Adrenal gland (tissue), 9 donors: ENCODE measurements at regions not wholly inside any gene's neighbourhood (a gene's known extent, or its start where the extent isn't known, plus 50 kb on each side); places are given as distances from the start of the nearest gene placed in this dataset.

Source experiments
- DNase-seq, 7 donors: peaks; one replicate each; pipeline ENCODE4 v3.0.0-alpha.2; 2019 to 2020
- H3K27ac ChIP-seq, 5 donors: fragments of 200-600 bp; sonication (generic) in 4 of 5; 1 replicate in 3 of 5; 2 replicates in 2 of 5; pipeline versions ENCODE4 v1.5.1 to v1.8.0; 2016 to 2020; ENCODE audit warnings: mild to moderate bottlenecking in 1 of 5
- H3K27me3 ChIP-seq: fragments of 200-600 bp; 2 replicates; pipeline ENCODE4 v1.8.0; 2021
- H3K36me3 ChIP-seq, 2 donors: fragments of 200-600 bp; replicated peaks in 1 of 2; 1 replicate in 1 of 2; 2 replicates in 1 of 2; pipeline versions ENCODE4 v1.5.1 to v1.8.0; 2018 to 2022
- H3K4me1 ChIP-seq, 2 donors: fragments of 200-600 bp; replicated peaks in 1 of 2; 1 replicate in 1 of 2; 2 replicates in 1 of 2; pipeline versions ENCODE4 v1.5.1 to v1.8.0; 2018 to 2021
- H3K4me3 ChIP-seq, 4 donors: fragments of 200-600 bp; sonication (generic) in 3 of 4; one replicate each; pipeline ENCODE4 v1.5.1; 2016 to 2018
- H3K9me3 ChIP-seq, 3 donors: fragments of 200-600 bp; sonication (generic) in 1 of 3; replicated peaks in 1 of 3; 1 replicate in 2 of 3; 2 replicates in 1 of 3; pipeline versions ENCODE4 v1.5.1 to v1.8.0; 2016 to 2021
- POLR2A ChIP-seq, 2 donors: fragments of 450-650 bp; IDR thresholded peaks; one replicate each; pipeline ENCODE4 v1.6.1; 2017; ENCODE audit warnings: antibody characterized with exemption in 2 of 2, mild to moderate bottlenecking in 2 of 2, moderate library complexity in 1 of 2
- WGBS, 4 donors: extraction: QIAGEN DNeasy Blood & Tissue Kit in 2 of 4; methylation state at CpG; one replicate each; pipeline versions ENCODE4 v1.1.5 to v1.1.7; 2013 to 2017; 5-methylcytosine and 5-hydroxymethylcytosine counted together
- intact Hi-C, 2 donors: fragments of 100-400 bp; cut with DNase I; formaldehyde crosslinking; loops; one replicate each; pipeline versions ENCODE4 v1.14.1 to v1.15.0; 2022 to 2023
- TF ChIP-seq, protein P1 (sequence below), 6 experiments: fragments of 450-650 bp in 4 of 6; fragments of 200-600 bp in 2 of 6; sonication (generic) in 1 of 6; IDR thresholded peaks; 1 replicate in 5 of 6; 2 replicates in 1 of 6; pipeline versions ENCODE4 v1.5.1 to v1.8.0; 2016 to 2021; ENCODE audit warnings: antibody characterized with exemption in 6 of 6, mild to moderate bottlenecking in 2 of 6, moderate library complexity in 1 of 6
- donor health status: healthy with polysubstance abuse.
- donor health status: Bipolar disorder and iron deficiency.
- donor health status: DM: yes; HTN: yes; CAD: no.
- donor health status: DM: no; HTN: no; CAD: no.
- donor health status: DM: no; HTN: no; CAD: no.

DNA sequence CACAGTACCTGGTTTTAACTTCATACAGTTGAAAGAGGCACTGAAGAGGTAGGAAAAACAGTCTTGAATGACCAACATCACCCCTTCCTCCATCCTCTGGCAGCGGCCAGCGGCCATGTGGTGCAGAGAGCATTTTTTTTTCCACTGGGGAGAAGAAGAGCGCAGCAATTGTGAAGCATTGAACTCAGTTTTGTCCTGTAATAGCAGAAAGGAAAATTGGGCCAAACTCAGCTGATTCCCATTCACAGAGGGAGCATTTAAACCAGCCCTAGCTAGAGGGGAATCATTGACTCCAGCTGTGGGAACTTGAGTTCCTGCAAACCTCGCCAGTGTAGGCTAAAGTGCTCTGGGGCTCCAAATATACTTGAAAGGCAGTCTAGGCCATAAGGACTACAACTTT, 316.6 kb upstream of the CHST9 start:
- Histone ChIP-seq H3K4me3 (no peak overlapping the region), H3K27me3 (no peaks in the 10 kb centered on the region), H3K27ac (no peak overlapping the region), H3K36me3 (no peaks in the 10 kb centered on the region), H3K4me1 (no peaks in the 10 kb centered on the region), H3K9me3 (no peaks in the 10 kb centered on the region)
- intact Hi-C loops, result no loop called here
- 83 to 88% (median 86%) methylated on average over 4 of the region's 4 CpGs for WGBS, 4 donors
- DNase-seq, result no peak
- no peak for TF ChIP-seq POLR2A (IDR thresholded peaks at IDR 0.05)
- TF ChIP-seq, protein P1, sequence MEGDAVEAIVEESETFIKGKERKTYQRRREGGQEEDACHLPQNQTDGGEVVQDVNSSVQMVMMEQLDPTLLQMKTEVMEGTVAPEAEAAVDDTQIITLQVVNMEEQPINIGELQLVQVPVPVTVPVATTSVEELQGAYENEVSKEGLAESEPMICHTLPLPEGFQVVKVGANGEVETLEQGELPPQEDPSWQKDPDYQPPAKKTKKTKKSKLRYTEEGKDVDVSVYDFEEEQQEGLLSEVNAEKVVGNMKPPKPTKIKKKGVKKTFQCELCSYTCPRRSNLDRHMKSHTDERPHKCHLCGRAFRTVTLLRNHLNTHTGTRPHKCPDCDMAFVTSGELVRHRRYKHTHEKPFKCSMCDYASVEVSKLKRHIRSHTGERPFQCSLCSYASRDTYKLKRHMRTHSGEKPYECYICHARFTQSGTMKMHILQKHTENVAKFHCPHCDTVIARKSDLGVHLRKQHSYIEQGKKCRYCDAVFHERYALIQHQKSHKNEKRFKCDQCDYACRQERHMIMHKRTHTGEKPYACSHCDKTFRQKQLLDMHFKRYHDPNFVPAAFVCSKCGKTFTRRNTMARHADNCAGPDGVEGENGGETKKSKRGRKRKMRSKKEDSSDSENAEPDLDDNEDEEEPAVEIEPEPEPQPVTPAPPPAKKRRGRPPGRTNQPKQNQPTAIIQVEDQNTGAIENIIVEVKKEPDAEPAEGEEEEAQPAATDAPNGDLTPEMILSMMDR (IDR thresholded peaks at IDR 0.05), result no peak

GRCh38 chr18:27500531-27500930, 315.4 kb upstream of the CHST9 start:
- WGBS, 4 donors, result 63 to 72% (median 68%) methylated on average over 5 of the region's 5 CpGs
- no peaks in the 10 kb centered on the region for H3K36me3 ChIP-seq
- no peaks in the 10 kb centered on the region for H3K4me1 ChIP-seq
- intact Hi-C loops, result no loop called here
- TF ChIP-seq, protein P1 (IDR thresholded peaks at IDR 0.05), result no peak
- no peak for TF ChIP-seq POLR2A (IDR thresholded peaks at IDR 0.05)
- no peak for DNase-seq
- no peaks in the 10 kb centered on the region for H3K9me3 ChIP-seq
- no peaks in the 10 kb centered on the region for H3K27me3 ChIP-seq
- H3K27ac ChIP-seq, result no peak overlapping the region
- no peak overlapping the region for H3K4me3 ChIP-seq

GRCh38 chr18:27497246-27497645, 312.1 kb upstream of the CHST9 start:
- no peaks in the 10 kb centered on the region for H3K9me3 ChIP-seq
- H3K27me3 ChIP-seq, result no peaks in the 10 kb centered on the region
- WGBS, 4 donors, result 75 to 85% (median 79%) methylated on average over 4 of the region's 4 CpGs
- no peaks in the 10 kb centered on the region for H3K36me3 ChIP-seq
- no peaks in the 10 kb centered on the region for H3K4me1 ChIP-seq
- no peak overlapping the region for H3K27ac ChIP-seq
- intact Hi-C loops, result no loop called here
- no peak overlapping the region for H3K4me3 ChIP-seq
- TF ChIP-seq, protein P1 (IDR thresholded peaks at IDR 0.05), result no peak
- TF ChIP-seq POLR2A (IDR thresholded peaks at IDR 0.05), result no peak
- DNase-seq, result no peak

DNA sequence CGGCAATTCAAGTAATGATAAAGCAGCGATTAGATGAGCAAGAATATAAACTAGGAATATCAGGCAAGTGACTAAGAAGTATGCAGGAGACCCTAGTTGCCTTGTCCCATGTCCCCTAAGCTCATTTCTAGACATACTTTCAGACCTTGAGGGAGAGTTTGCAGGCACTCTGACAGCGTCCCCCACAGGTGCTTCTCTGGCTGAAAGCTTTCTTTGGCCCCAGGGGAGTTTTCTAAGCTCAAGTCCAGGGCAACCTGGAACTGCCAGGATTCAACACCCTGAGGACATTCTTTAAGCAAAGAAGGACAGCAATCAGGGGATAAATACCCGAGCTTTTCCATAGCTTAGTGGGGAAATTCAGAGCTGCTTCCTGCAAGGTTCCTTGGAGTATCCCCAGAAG, 308.1 kb upstream of the CHST9 start:
- Histone ChIP-seq H3K27me3 (no peaks in the 10 kb centered on the region), H3K4me1 (no peaks in the 10 kb centered on the region), H3K27ac (no peak overlapping the region), H3K36me3 (no peaks in the 10 kb centered on the region), H3K9me3 (no peaks in the 10 kb centered on the region), H3K4me3 (no peak overlapping the region)
- no peak for DNase-seq
- WGBS, 4 donors, result 62 to 72% (median 68%) methylated on average over 2 to 4 of the region's 4 CpGs
- TF ChIP-seq, protein P1 (IDR thresholded peaks at IDR 0.05), result no peak
- no peak for TF ChIP-seq POLR2A (IDR thresholded peaks at IDR 0.05)
- intact Hi-C loops, result no loop called here
